A673 (cell line): ENCODE measurements at regions not wholly inside any gene's neighbourhood (a gene's known extent, or its start where the extent isn't known, plus 50 kb on each side); places are given as distances from the start of the nearest gene placed in this dataset.

Experiments
- CTCF ChIP-seq: fragments of 300-800, 200-600 bp; sonication (generic); conservative IDR thresholded peaks from 2 replicates; pipeline ENCODE4 v1.5.1; 2017; ENCODE audit warnings: low read depth, mild to moderate bottlenecking, antibody characterized with exemption, low read length, moderate library complexity, mixed read lengths
- EZH2 ChIP-seq: fragments of 200-600 bp; sonication (generic); IDR thresholded peaks from 2 replicates; pipeline ENCODE4 v1.6.1; 2017; ENCODE audit warnings: borderline replicate concordance, low read depth, mild to moderate bottlenecking, mixed read lengths, antibody characterized with exemption, low read length; ENCODE audit not compliant: poor library complexity, severe bottlenecking

DNA sequence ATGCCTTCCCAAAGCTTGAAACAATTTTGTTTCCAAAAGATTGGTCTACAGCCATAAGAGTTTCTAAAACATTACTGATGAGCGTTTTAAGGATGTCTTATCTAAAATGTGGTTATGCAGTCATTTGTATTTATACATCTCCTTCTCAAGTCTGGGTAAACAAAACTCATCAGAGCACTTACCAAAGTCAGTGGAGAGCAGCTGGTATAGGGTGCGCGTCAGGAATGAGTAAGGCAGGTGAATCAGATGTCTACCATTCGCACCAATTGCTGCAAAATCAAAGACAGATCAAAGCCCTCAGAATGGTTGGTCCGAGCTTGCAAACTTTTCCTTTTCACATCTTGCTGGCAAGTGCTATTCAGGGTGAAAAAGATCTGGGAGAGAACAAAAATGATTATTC, 65.6 kb upstream of the FAM171A1 start:
- TF ChIP-seq CTCF (no peak), EZH2 (no peak)
